NCI-H2107 treated with DMSO at 0.1 percent for 48 hours (cell line): ENCODE measurements at regions not wholly inside any gene's neighbourhood (a gene's known extent, or its start where the extent isn't known, plus 50 kb on each side); places are given as distances from the start of the nearest gene placed in this dataset.

Experiments used
- DNase-seq: peaks from one replicate; lab custom pipeline; 2025; ENCODE audit not compliant: unreplicated experiment; lab: John Stamatoyannopoulos, UW

GRCh38 chr12:24102676-24103075 lies 153.2 kb upstream of the SOX5 start:
- DNase-seq: no peak

- DNase-seq: no peak
Observed at GRCh38 chr12:24099576-24099975, 150.1 kb upstream of the SOX5 start.

- DNase-seq: no peak
Observed at GRCh38 chr12:24095245-24095644, 145.8 kb upstream of the SOX5 start.

- DNase-seq: no peak
Observed at GRCh38 chr12:24089510-24089890, 140.0 kb upstream of the SOX5 start.

GRCh38 chr12:24088751-24089509 lies 139.5 kb upstream of the SOX5 start:
- no peak for DNase-seq

- DNase-seq: no peak
Observed at GRCh38 chr12:24087294-24087693, 137.8 kb upstream of the SOX5 start.

- no peak for DNase-seq
Observed at GRCh38 chr12:24084800-24085199, 135.3 kb upstream of the SOX5 start.

- no peak for DNase-seq
Observed at GRCh38 chr12:24083838-24084237, 134.4 kb upstream of the SOX5 start.

GRCh38 chr12:24081606-24082005 lies 132.1 kb upstream of the SOX5 start:
- no peak for DNase-seq

GRCh38 chr12:24081092-24081529 lies 131.6 kb upstream of the SOX5 start:
- DNase-seq: no peak

GRCh38 chr12:24080465-24080864 lies 131.0 kb upstream of the SOX5 start:
- DNase-seq: no peak

GRCh38 chr12:24079083-24079482 lies 129.6 kb upstream of the SOX5 start:
- DNase-seq: no peak

GRCh38 chr12:24078318-24078765 lies 128.9 kb upstream of the SOX5 start:
- DNase-seq: peak; percentile 7

GRCh38 chr12:24077161-24077560 lies 127.7 kb upstream of the SOX5 start:
- DNase-seq: no peak

- no peak for DNase-seq
Observed at GRCh38 chr12:24075650-24076049, 126.2 kb upstream of the SOX5 start.

- no peak for DNase-seq
Observed at GRCh38 chr12:24073170-24073810, 123.8 kb upstream of the SOX5 start.

GRCh38 chr12:24072302-24072701 lies 122.8 kb upstream of the SOX5 start:
- no peak for DNase-seq

- no peak for DNase-seq
Observed at GRCh38 chr12:24071842-24072241, 122.4 kb upstream of the SOX5 start.

GRCh38 chr12:24069532-24070395 lies 120.3 kb upstream of the SOX5 start:
- DNase-seq: no peak

- DNase-seq: no peak
Observed at GRCh38 chr12:24066865-24067264, 117.4 kb upstream of the SOX5 start.

- no peak for DNase-seq
Observed at GRCh38 chr12:24066097-24066496, 116.6 kb upstream of the SOX5 start.
